H1 (cell line): ENCODE measurements at regions not wholly inside any gene's neighbourhood (a gene's known extent, or its start where the extent isn't known, plus 50 kb on each side); places are given as distances from the start of the nearest gene placed in this dataset.

ENCODE experiments used
- CTCF ChIA-PET: fragments of 300-600 bp; sonication (Branson Sonifier 250); formaldehyde crosslinking; loops from one replicate; lab custom pipeline; 2021; ENCODE audit not compliant: partially characterized antibody; lab: Charles Lee
- POLR2A ChIA-PET: fragments of 300-600 bp; sonication (Branson Sonifier 250); formaldehyde crosslinking; loops from one replicate; lab custom pipeline; 2021; ENCODE audit warnings: inconsistent platforms; ENCODE audit not compliant: partially characterized antibody; lab: Charles Lee
- DNase-seq, 2 experiments: peaks; one replicate each; pipeline versions ENCODE4 v3.0.0 to v3.0.0-alpha.2; 2010 to 2022; ENCODE audit warnings: low spot score in 2 of 2, low read depth in 1 of 2, mixed read lengths in 1 of 2
- FAIRE-seq: peaks from 2 replicates; lab custom pipeline; 2011; peaks lifted over from hg19 to GRCh38; lab: Jason Lieb, UNC
- H2AFZ ChIP-seq: 2 replicates; pipeline ENCODE4 v1.8.1; 2012; ENCODE audit warnings: low read length, inconsistent platforms
- H2AK5ac ChIP-seq: 2 replicates; pipeline ENCODE4 v1.6.1; 2013; ENCODE audit warnings: low read depth, low read length
- H2BK120ac ChIP-seq: replicated peaks from 2 replicates; pipeline ENCODE3; 2013; ENCODE audit warnings: low read depth, low read length, inconsistent platforms
- H2BK12ac ChIP-seq: 2 replicates; pipeline ENCODE4 v1.6.1; 2013; ENCODE audit warnings: low read depth, low read length
- H2BK15ac ChIP-seq: 2 replicates; pipeline ENCODE4 v1.6.1; 2013; ENCODE audit warnings: low read length
- H2BK20ac ChIP-seq: 2 replicates; pipeline ENCODE4 v1.6.1; 2013; ENCODE audit warnings: low read length
- H2BK5ac ChIP-seq: 2 replicates; pipeline ENCODE4 v1.6.1; 2013; ENCODE audit warnings: low read depth, low read length
- H3K14ac ChIP-seq: 2 replicates; pipeline ENCODE4 v1.6.1; 2013; ENCODE audit warnings: inconsistent platforms; ENCODE audit not compliant: insufficient read length
- H3K18ac ChIP-seq: 2 replicates; pipeline ENCODE4 v1.6.1; 2013; ENCODE audit warnings: low read length; ENCODE audit errors: extremely low read depth
- H3K23ac ChIP-seq: 2 replicates; pipeline ENCODE4 v1.6.1; 2013; ENCODE audit warnings: inconsistent platforms; ENCODE audit not compliant: insufficient read length
- H3K23me2 ChIP-seq: 2 replicates; pipeline ENCODE4 v1.6.1; 2013; ENCODE audit warnings: low read depth, low read length
- H3K27ac ChIP-seq: 2 replicates; pipeline ENCODE4 v1.6.1; 2011; ENCODE audit warnings: low read depth, low read length, inconsistent platforms
- H3K27me3 ChIP-seq, 4 experiments: replicated peaks in 1 of 4; 1 replicate in 1 of 4; 2 replicates in 3 of 4; pipeline versions ENCODE4 v1.6.1 to v1.8.1; 2011 to 2013; ENCODE audit warnings: low read length in 3 of 4, mild to moderate bottlenecking in 3 of 4, inconsistent platforms in 2 of 4, mixed read lengths in 2 of 4, moderate library complexity in 1 of 4; ENCODE audit not compliant: control insufficient read depth in 3 of 4, insufficient read depth in 3 of 4; ENCODE audit errors: extremely low read depth in 1 of 4
- H3K36me3 ChIP-seq, 4 experiments: 2 replicates each; pipeline versions ENCODE4 v1.6.1 to v1.8.1; 2011 to 2013; ENCODE audit warnings: mild to moderate bottlenecking in 4 of 4, low read length in 3 of 4, moderate library complexity in 2 of 4, control low read depth in 1 of 4, inconsistent platforms in 1 of 4; ENCODE audit not compliant: insufficient read depth in 4 of 4, control insufficient read depth in 2 of 4
- H3K4ac ChIP-seq: replicated peaks from 2 replicates; pipeline ENCODE3; 2013; ENCODE audit warnings: low read length, low read depth, mixed read lengths, inconsistent platforms; ENCODE audit not compliant: insufficient read length
- H3K4me1 ChIP-seq, 4 experiments: replicated peaks in 1 of 4; 1 replicate in 1 of 4; 2 replicates in 3 of 4; pipeline versions ENCODE4 v1.6.1 to v1.8.1; 2011 to 2013; ENCODE audit warnings: low read length in 3 of 4, inconsistent platforms in 2 of 4, mixed read lengths in 1 of 4; ENCODE audit not compliant: insufficient read depth in 4 of 4, control insufficient read depth in 3 of 4
- H3K4me2 ChIP-seq, 2 experiments: 2 replicates each; pipeline versions ENCODE4 v1.6.1 to v1.8.1; 2011 to 2013; ENCODE audit warnings: low read depth in 2 of 2, low read length in 2 of 2, control low read depth in 1 of 2, inconsistent platforms in 1 of 2, mild to moderate bottlenecking in 1 of 2; ENCODE audit not compliant: insufficient read depth in 1 of 2
- H3K4me3 ChIP-seq, 4 experiments: fragments of 200-600, 300-600 bp in 1 of 4; sonication (generic), shearing (Covaris generic), sonication (Bioruptor Twin) in 1 of 4; 2 replicates each; pipeline versions ENCODE4 v1.5.1 to v1.8.1; 2011 to 2016; ENCODE audit warnings: low read length in 4 of 4, low read depth in 3 of 4, control low read depth in 2 of 4, inconsistent platforms in 2 of 4, mild to moderate bottlenecking in 2 of 4, mixed read lengths in 1 of 4, moderate library complexity in 1 of 4; ENCODE audit not compliant: insufficient read depth in 2 of 4; ENCODE audit errors: extremely low read depth in 1 of 4
- H3K56ac ChIP-seq: replicated peaks from 2 replicates; pipeline ENCODE3; 2013; ENCODE audit warnings: low read depth, mild to moderate bottlenecking, mixed read lengths, low read length, inconsistent platforms; ENCODE audit not compliant: insufficient read length
- H3K79me1 ChIP-seq: 2 replicates; pipeline ENCODE4 v1.6.1; 2013; ENCODE audit warnings: low read depth, low read length, control low read depth
- H3K79me2 ChIP-seq, 2 experiments: 2 replicates each; pipeline versions ENCODE4 v1.6.1 to v1.8.1; 2012 to 2013; ENCODE audit warnings: low read length in 2 of 2, mild to moderate bottlenecking in 2 of 2, inconsistent platforms in 1 of 2; ENCODE audit not compliant: insufficient read depth in 2 of 2, control insufficient read depth in 1 of 2
- H3K9ac ChIP-seq, 4 experiments: replicated peaks in 1 of 4; 1 replicate in 1 of 4; 2 replicates in 3 of 4; pipeline versions ENCODE4 v1.6.1 to v1.8.1; 2011 to 2013; ENCODE audit warnings: low read depth in 3 of 4, low read length in 3 of 4, control low read depth in 2 of 4, mild to moderate bottlenecking in 2 of 4, moderate library complexity in 2 of 4, inconsistent platforms in 1 of 4; ENCODE audit errors: extremely low read depth in 1 of 4
- H3K9me3 ChIP-seq, 2 experiments: 2 replicates each; pipeline versions ENCODE4 v1.6.1 to v1.8.1; 2012 to 2013; ENCODE audit warnings: mild to moderate bottlenecking in 2 of 2, moderate library complexity in 2 of 2, control low read depth in 1 of 2, inconsistent platforms in 1 of 2, low read depth in 1 of 2, low read length in 1 of 2, mixed read lengths in 1 of 2; ENCODE audit not compliant: insufficient read depth in 2 of 2
- H4K20me1 ChIP-seq, 2 experiments: replicated peaks in 1 of 2; 2 replicates each; pipeline versions ENCODE3 to v1.8.1; 2011 to 2013; ENCODE audit warnings: inconsistent platforms in 2 of 2, low read length in 2 of 2, mild to moderate bottlenecking in 1 of 2; ENCODE audit not compliant: insufficient read depth in 2 of 2, control insufficient read depth in 1 of 2
- H4K5ac ChIP-seq: 2 replicates; pipeline ENCODE4 v1.6.1; 2013; ENCODE audit warnings: low read length, low read depth, mixed read lengths, inconsistent platforms; ENCODE audit not compliant: insufficient read length
- H4K8ac ChIP-seq: 2 replicates; pipeline ENCODE4 v1.8.0; 2013; ENCODE audit warnings: mild to moderate bottlenecking, moderate library complexity, low read length, inconsistent platforms; ENCODE audit not compliant: insufficient read depth; ENCODE audit errors: extremely low read depth
- H4K91ac ChIP-seq: replicated peaks from 2 replicates; pipeline ENCODE3; 2013; ENCODE audit warnings: low read length, mixed read lengths, inconsistent platforms; ENCODE audit not compliant: insufficient read length
- EGR1 ChIP-seq: IDR thresholded peaks from 2 replicates; pipeline ENCODE4 v1.6.1; 2011; ENCODE audit warnings: low read depth, low read length, borderline replicate concordance
- TEAD4 ChIP-seq: IDR thresholded peaks from 2 replicates; pipeline ENCODE4 v1.6.1; 2012; ENCODE audit warnings: low read depth, low read length, inconsistent platforms, mixed read lengths

GRCh38 chr10:53570221-53570620 lies 797.6 kb upstream of the MBL2 start:
- no peak overlapping the region for H3K14ac ChIP-seq
- no peaks in the 10 kb centered on the region for H3K23me2 ChIP-seq
- H3K27ac ChIP-seq, result no peak overlapping the region
- no peaks in the 10 kb centered on the region for H3K9me3 ChIP-seq
- H3K4me3 ChIP-seq, result no peak overlapping the region
- H3K36me3 ChIP-seq, result no peaks in the 10 kb centered on the region
- H3K79me1 ChIP-seq, result no peaks in the 10 kb centered on the region
- H4K8ac ChIP-seq, result no peak overlapping the region
- H2AK5ac ChIP-seq, result no peak overlapping the region
- no peaks in the 10 kb centered on the region; a peak in 1 of 7 replicates for H3K4me1 ChIP-seq
- H3K56ac ChIP-seq, result no peak overlapping the region
- H2BK5ac ChIP-seq, result no peak overlapping the region
- DNase-seq, result no peak
- H2BK120ac ChIP-seq, result no peak overlapping the region
- H2BK15ac ChIP-seq, result no peak overlapping the region
- no peak overlapping the region for H2AFZ ChIP-seq
- H3K9ac ChIP-seq, result no peak overlapping the region
- H4K91ac ChIP-seq, result no peak overlapping the region
- H3K4me2 ChIP-seq, result no peak overlapping the region
- H4K20me1 ChIP-seq, result no peaks in the 10 kb centered on the region
- H2BK12ac ChIP-seq, result no peak overlapping the region
- H3K4ac ChIP-seq, result no peak overlapping the region
- no peak for FAIRE-seq
- H3K27me3 ChIP-seq, result no peaks in the 10 kb centered on the region
- no peak overlapping the region for H3K23ac ChIP-seq
- H3K18ac ChIP-seq, result no peak overlapping the region
- TF ChIP-seq EGR1 (no peak), TEAD4 (no peak)
- ChIA-PET POLR2A (interaction anchor here (1.2 kb wide), 1 partner anchor 11 kb away, joined by 3 read pairs; no protein-coding TSS in a partner anchor), CTCF (interaction anchor here (1.2 to 2.0 kb wide), 2 partner anchors 11 to 12 kb away, joined by 4 to 14 read pairs; no protein-coding TSS in a partner anchor)
- H3K79me2 ChIP-seq, result no peaks in the 10 kb centered on the region
- H2BK20ac ChIP-seq, result no peak overlapping the region
- no peak overlapping the region for H4K5ac ChIP-seq
